GM21529 (cell line): ENCODE measurements at regions not wholly inside any gene's neighbourhood (a gene's known extent, or its start where the extent isn't known, plus 50 kb on each side); places are given as distances from the start of the nearest gene placed in this dataset.

ENCODE experiments used
- ATAC-seq: cut with Tn5 transposase; IDR thresholded peaks from one replicate; pipeline ENCODE4 v1.9.1; 2021; ENCODE audit not compliant: unreplicated experiment

DNA sequence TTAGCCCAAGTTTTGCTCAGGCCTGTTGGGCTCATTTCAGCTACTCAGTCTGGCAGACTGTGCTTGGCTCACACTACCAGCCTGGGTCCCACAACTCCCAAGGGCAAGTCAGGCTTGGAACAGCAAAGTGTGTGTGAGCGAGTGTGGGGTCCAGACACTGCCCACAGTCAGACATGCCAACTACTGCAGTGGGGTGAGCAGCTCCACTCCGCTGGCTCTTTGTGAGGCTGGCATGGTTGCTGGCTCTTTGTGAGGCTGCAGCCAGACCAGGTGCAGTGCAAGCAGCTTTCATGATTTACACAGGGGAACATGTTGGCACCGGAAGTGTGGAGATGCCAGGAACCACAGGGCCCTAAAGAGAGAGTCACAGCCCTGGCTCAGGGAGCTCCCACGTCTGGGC is 606.7 kb upstream of the FAM174A start:
- ATAC-seq = no peak

DNA sequence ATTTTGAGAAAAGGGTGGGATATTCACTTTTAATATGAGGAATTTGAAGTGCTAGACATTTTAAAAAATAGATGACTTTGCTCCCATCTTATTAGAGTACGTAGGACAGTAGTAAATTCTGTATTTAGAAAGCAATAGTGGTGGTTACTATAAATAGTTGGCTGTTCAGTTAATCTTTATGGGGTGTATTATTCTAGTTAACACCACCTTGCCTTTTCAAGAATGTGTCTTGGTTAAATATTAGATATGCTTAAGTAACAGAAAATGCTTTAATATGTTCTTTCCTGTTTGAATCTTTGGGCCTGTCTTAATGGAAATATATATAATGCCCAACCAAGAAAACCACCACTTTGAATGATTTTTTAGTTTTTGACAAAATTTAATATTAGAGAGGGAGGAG is 608.7 kb upstream of the FAM174A start:
- no peak for ATAC-seq

DNA sequence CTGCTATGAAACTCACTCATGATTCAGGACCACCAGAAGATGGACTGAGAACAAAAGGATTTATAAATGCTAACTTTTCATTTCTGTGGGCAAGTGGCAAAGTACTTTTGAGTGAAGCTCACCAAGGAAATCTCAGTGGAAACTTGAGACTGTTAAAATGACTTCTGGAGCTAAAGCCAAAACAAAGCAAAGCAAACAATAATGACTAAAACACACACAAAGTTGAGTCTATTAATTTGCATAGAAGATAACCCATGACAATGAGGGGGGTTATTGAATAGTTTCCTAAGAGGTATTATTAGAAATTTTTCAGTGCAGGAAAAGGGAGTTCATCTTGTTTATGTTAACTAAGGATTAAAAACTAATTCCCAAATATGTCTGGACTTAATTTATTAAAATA is 612.8 kb upstream of the FAM174A start:
- ATAC-seq = no peak

DNA sequence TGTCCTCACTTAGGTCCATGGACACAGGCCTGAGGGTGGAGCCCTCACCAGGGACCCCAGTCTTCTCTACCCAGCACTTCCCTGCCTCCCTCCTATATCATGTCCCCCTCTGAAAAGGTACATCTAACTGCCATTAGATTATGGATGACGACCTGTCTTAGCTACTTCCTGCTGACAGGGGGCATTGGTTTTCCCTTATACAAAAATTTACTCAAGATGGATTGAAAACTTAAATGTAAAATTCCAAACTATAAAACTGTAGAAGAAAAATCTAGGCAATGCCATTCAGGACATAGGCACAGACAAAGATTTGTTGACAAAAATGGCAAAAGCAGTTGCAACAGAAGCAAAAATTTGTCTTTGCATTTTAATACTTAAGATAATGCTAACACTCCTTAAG is 623.2 kb upstream of the FAM174A start:
- no peak for ATAC-seq

- ATAC-seq = no peak
Measured at GRCh38 chr5:99906776-99907175, 628.4 kb upstream of the FAM174A start.

DNA sequence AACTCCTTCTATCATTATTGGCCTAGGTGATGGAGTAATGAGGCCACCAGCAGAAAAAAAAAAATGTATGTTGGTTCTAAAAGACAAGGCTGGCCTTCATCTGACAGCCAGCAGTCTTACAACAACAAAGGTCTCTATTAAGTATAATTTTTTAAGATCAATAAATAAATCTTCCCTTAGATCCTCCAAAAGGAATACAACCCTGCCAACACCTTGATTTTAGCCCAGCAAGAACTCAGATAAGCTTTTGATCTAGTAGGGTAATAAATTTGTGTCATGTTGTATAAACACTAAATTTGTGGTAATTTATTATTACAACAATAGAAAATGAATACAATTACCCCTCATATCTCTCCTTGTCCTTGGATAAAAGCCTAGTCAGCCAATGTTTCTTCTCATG is 633.2 kb upstream of the FAM174A start:
- ATAC-seq = no peak

GRCh38 chr5:99900302-99900852 is 634.8 kb upstream of the FAM174A start:
- ATAC-seq = no peak

- ATAC-seq = no peak
Measured at GRCh38 chr5:99879791-99880511, 655.2 kb upstream of the FAM174A start.

GRCh38 chr5:99878830-99879229 is 656.3 kb upstream of the FAM174A start:
- ATAC-seq = no peak

- peak; percentile 84 for ATAC-seq
Measured at GRCh38 chr5:99866740-99867139, 668.4 kb upstream of the FAM174A start.

- ATAC-seq = no peak
Measured at GRCh38 chr5:99865159-99865558, 670.0 kb upstream of the FAM174A start.

GRCh38 chr5:99835791-99836190 is 699.4 kb upstream of the FAM174A start:
- no peak for ATAC-seq

DNA sequence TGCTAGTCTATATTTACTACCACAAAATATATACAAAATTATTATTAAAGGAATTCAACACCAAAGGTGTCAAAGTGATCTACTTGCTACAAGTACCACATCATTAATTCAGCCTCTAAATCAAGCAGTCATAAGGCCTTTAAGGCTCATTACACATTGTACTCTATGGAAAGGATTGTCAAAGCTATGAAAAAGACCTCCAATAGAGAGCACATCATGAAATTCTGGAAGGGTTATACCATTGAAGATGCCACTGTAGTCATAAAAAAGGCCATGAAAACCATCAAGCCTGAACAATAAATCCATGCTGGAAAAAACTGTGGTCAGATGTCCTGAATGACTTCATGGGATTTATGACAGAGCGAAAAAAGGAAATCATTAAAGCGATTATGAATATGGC is 708.0 kb upstream of the FAM174A start:
- ATAC-seq = no peak

DNA sequence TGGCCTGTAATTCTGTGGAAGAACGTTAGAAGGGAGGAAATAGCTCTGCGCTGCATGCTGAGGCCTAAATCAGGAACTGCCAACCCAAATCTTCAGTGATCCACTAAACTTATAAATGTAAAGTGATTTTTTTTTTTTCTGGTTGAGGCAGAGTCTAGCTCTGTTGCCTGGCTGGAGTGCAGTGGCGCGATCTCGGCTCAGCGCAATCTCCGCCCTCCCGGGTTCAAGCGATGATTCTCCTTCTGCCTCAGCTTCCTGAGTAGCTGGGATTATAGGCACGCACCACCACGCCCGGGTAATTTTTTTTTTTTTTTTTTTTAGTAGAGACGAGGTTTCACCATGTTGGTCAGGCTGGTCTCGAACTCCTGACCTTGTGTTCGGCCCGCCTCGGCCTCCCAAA is 717.4 kb upstream of the FAM174A start:
- no peak for ATAC-seq

DNA sequence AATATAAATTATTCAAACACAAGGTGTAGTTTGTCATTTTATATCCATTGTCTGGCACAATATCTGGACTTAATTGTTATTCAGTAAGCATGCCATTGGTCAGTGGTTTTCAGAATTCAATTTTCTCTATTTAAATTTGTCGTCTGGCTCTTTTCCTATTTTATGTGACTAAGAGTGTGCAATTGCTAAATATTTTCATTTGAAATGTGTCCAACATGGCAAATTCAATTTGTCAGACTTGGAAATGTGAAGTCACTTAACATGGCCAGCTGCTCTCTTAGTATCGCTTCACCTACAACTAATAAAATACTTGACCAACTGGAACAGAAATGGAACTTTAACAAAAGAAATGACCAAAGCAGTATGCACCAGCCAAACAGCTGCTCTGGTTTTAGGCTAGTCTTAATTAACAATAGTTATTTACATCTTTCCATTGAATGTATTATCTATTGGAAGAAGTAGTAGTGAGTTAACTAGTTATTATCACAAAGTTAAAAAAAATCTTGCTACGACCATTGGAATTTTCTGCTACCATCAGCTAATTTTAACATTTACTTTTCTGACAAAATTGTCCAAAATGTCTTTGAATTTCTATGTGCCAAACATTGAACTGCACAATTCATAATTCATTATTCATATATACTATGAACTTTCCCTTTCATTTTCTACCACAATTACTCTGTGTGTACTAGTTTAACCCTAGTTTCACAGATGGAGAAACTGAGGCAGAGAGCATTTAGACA is 720.7 kb upstream of the FAM174A start:
- no peak for ATAC-seq

DNA sequence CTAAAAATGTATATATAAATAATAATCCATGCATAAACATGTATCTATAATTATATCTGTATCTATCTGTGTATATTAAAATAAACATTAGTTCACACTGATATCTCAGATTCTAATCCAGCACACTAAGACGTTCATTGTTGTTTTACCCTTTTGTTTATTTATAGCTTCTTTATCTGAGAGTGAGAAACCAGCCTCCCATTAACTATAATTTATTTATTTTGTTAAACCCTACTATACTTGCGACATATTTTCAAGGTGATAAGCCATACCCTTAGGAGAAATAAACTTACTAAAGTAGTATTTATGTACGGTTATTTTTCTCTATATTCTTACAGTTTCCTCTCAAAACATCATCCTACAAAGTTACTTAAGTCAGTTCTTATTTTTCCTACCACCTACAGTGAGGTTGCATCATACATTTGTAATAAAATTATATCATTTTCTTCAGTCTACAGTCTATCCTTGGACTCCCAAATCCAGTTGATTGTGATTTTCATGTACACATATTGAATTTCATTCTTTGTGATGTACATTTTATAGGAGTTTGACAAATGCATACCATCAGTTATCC is 726.4 kb upstream of the FAM174A start:
- ATAC-seq = no peak

- ATAC-seq = no peak
Measured at GRCh38 chr5:99807346-99807745, 727.8 kb upstream of the FAM174A start.

DNA sequence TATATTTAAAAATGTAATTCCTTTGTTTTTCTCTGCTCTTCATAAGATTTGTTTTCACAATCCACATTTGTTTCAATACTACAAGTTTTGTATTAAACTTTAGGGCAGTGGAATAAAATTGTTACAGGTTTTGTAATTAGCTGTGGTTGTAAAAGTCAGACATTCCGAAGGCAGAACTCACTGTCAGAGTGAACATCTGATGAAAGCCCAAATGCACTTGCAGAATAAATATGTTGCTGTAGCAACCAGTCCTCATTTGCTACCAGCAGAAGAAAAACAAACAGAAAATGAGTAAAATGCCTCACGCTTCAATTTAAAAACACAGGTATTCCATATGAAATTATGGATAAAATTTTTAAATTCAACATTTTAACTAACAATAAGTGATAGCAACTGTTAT is 740.1 kb upstream of the FAM174A start:
- ATAC-seq = no peak

- no peak for ATAC-seq
Measured at GRCh38 chr5:99788482-99788881, 746.7 kb upstream of the FAM174A start.

DNA sequence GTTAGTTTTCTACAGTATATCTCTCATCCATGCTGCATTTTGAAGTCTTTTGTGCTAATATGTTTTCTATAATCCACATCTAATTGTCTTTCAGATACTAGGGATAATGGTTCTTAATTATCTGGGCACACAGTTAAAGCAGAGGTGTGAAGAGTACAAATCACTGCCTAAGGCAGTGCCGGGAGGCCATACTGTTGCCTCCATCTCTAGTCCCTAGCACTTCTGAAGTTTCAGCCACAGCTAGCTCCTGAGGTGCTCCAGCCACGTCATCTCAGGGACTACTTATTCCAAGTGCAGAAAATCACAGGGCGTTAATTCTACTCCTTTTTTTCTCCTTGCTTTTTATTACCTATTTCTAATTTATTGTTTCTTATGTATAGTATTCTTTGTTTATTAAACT is 760.0 kb upstream of the FAM174A start:
- no peak for ATAC-seq

GRCh38 chr5:99773290-99773689 is 761.9 kb upstream of the FAM174A start:
- ATAC-seq = no peak

GRCh38 chr5:99771296-99771695 is 763.9 kb upstream of the FAM174A start:
- ATAC-seq = no peak
